GM12891 (cell line): ENCODE measurements at regions not wholly inside any gene's neighbourhood (a gene's known extent, or its start where the extent isn't known, plus 50 kb on each side); places are given as distances from the start of the nearest gene placed in this dataset.

Source experiments
- POLR2A ChIP-seq: IDR thresholded peaks from 2 replicates; pipeline ENCODE4 v1.6.1; 2011; ENCODE audit warnings: low read depth, low read length, control low read depth
- POLR2AphosphoS5 ChIP-seq: IDR thresholded peaks from 2 replicates; pipeline ENCODE4 v1.6.1; 2011; ENCODE audit warnings: low read depth, low read length, control low read depth
- SPI1 ChIP-seq: IDR thresholded peaks from 2 replicates; pipeline ENCODE4 v1.6.1; 2011; ENCODE audit warnings: low read depth, low read length, control low read depth

DNA sequence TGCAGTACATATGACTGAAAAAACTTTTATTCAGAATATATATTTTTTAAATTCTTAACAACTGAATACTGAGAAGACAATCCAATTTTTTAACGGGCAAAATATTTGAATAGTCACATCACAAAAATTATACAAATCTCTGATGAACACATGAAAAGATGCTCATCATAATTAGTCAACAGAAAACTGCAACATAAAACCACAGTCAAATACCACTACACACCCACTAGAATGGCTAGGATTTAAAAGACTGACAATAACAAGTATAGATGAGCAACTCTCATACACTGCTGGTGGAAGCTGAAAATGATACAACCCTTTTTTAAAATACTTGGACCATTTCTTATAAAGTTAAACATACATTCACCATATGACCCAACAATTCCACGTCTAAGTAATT, 87.7 kb upstream of the TNFSF4 start:
- TF ChIP-seq POLR2AphosphoS5, result no peak
- no peak for TF ChIP-seq POLR2A
- no peak for TF ChIP-seq SPI1
